HG03060 (cell line): ENCODE measurements at regions not wholly inside any gene's neighbourhood (a gene's known extent, or its start where the extent isn't known, plus 50 kb on each side); places are given as distances from the start of the nearest gene placed in this dataset.
A peak's percentile ranks its signal among the peaks of the same experiment; 100 is the strongest.
"Not testable (repeated sequence)": the region's sequence is repeated elsewhere in the genome, so short reads cannot be mapped to it uniquely, and the experiment has no call there.

Source experiments
- ATAC-seq: cut with Tn5 transposase; IDR thresholded peaks from one replicate; pipeline ENCODE4 v1.9.1; 2021; ENCODE audit warnings: low read depth, moderate number of reproducible peaks; ENCODE audit not compliant: unreplicated experiment

DNA sequence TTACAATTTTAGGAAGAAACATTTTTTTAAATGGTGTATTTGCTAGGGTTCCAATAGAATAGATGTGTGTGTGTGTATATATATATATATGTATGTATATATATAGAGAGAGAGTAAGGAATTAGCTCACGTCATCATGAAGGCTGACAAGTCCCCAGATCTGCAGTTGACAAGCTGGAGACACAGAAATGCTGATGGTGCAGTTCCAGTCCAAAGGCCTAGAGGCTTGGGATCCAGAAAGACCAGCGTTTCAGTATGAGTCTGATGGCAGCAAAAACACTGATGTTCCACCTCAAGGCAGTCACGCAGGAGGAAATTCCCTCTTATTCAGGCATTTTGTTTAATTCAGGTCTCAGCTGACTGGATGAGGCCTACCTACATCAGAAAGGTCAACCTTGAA lies 386.8 kb downstream of the PTH2R start:
- no peak for ATAC-seq

DNA sequence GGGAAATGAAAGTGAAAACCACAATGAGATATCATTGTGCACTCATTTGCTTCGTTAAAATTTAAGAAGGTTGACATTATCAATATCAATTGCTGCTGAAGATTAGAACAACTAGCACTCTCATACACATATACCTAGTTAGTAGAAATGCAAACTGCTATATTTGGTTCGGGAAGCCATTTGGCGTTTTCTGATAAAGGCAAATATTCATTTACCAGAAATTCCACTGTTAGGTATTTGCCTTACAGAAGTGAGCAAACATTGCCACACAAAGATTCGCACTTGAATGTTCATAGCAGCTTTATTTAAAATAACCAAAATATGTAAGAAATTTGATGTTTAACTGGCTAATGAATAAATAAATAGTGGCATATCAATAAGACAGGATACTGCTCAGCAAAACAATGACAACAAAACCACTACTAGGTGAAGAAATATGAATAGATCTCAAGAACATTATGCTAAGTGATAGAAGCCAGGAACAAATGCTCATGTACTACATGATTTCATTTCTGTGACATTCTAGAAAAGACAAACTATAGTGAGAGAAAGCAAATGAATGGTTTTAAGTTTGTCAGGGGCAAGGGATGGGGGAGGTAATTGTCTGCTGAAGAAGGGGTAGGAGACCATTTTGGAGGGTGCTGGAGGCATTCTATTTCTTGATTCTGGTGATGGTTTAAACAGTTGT lies 387.8 kb downstream of the PTH2R start:
- ATAC-seq, result no peak

DNA sequence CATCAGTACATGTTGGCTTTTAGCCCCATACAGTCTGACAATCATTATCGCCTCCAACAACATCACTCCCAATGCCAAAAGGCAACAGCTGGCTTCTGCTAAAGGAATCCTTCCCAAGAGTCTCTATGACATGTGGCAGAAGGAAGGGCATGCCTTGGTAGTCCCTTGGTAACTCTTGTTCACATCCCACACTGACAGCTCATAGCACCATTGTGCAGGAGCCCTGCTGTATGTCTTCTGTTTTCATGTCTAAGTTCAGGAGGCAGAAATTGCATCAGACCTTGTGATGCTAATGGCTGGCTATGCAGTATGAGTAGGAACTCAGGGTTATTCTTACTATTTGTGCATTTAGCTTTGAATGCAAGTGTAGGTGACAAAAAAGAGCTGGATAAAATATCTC lies 392.1 kb downstream of the PTH2R start:
- ATAC-seq, result peak; percentile 27

DNA sequence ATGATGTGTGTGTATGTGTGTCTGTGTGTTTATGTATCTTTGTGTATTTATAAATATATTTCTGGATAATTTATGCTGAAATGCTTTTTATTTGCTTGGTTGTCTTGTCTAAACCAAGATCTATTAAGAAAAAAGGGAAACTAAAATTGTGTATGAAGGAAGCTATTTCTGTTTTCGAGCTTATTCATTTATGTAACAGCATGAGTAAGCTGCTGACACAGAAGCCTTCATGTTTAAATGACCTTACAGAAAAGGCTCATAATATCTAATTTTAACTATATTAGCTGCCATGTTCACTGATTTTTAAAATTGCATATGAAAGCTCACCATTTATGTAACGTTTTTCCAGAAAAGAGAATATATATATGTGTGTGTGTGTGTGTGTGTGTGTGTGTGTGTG lies 392.8 kb downstream of the PTH2R start:
- peak; percentile 91 for ATAC-seq

- not testable (repeated sequence) for ATAC-seq
Observed at GRCh38 chr2:208800887-208801286, 394.3 kb downstream of the PTH2R start.

- ATAC-seq, result no peak
Observed at GRCh38 chr2:208807756-208808155, 401.2 kb downstream of the PTH2R start.

DNA sequence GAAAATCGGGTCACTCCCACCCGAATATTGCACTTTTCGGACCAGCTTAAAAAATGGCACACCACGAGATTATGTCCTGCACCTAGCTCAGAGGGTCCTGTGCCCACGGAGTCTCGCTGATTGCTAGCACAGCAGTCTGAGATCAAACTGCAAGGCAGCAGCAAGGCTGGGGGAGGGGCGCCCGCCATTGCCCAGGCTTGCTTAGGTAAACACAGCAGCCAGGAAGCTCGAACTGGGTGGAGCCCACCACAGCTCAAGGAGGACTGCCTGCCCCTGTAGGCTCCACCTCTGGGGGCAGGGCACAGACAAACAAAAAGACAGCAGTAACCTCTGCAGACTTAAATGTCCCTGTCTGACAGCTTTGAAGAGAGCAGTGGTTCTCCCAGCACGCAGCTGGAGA lies 405.3 kb downstream of the PTH2R start:
- not testable (repeated sequence) for ATAC-seq

- no peak for ATAC-seq
Observed at GRCh38 chr2:208819190-208819589, 412.6 kb downstream of the PTH2R start.

DNA sequence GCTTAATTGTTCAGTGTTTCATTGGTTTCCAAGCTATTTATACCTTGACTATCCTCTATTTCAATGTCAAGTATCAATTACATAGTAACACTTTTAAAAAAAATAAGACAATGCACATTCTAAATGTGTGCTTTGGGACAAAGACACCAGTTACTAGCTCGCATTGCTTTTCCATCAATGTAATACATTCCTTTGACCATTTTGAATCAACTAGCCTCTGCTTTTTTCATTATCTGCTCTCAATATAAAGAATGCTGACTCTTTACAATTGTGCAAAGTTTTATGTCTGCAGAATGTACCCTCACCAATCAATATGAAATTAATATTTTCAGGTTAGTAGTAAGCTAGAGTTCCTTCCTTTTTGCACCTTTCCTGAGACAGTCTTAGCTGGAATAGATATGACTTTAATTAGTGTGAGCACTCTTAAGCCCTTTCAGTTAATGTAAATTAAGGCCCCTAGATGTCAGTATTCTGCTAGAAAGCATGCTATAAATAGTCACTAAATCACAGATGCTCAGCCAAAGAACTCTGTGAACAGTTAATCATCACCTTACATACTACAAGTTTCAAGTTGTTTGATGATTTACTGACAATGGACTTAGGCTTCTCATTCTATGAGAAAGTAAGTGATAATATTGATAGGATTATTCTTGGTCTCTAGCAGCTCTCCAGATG lies 413.6 kb downstream of the PTH2R start:
- ATAC-seq, result peak; percentile 97

DNA sequence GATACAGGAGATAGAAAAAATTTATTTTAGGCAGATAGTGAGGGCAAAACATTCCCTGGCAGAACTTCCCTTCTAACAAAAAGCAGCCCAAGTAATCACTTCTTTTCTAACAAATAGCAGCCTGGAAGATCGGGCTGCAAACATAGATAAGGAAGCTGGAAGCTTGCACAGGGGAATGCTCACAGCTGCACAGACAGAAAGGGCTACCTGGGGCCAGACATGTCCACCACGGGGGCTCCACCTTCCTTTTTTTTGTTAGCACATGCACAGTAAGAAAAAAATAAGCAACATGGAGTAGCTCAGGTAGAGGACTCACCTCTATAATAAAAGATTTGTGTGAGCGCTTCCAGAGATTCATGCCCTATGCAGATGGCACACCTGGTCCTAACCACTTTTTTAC lies 420.5 kb downstream of the PTH2R start:
- ATAC-seq, result no peak

GRCh38 chr2:208827549-208828221 lies 421.1 kb downstream of the PTH2R start:
- no peak for ATAC-seq

- no peak for ATAC-seq
Observed at GRCh38 chr2:208830203-208830602, 423.6 kb downstream of the PTH2R start.

GRCh38 chr2:208847651-208848050 lies 441.1 kb downstream of the PTH2R start:
- no peak for ATAC-seq

GRCh38 chr2:208854717-208855116 lies 448.1 kb downstream of the PTH2R start:
- ATAC-seq, result no peak

GRCh38 chr2:208867374-208867773 lies 460.8 kb downstream of the PTH2R start:
- no peak for ATAC-seq

- peak; percentile 91 for ATAC-seq
Observed at GRCh38 chr2:208872591-208872990, 466.0 kb downstream of the PTH2R start.

DNA sequence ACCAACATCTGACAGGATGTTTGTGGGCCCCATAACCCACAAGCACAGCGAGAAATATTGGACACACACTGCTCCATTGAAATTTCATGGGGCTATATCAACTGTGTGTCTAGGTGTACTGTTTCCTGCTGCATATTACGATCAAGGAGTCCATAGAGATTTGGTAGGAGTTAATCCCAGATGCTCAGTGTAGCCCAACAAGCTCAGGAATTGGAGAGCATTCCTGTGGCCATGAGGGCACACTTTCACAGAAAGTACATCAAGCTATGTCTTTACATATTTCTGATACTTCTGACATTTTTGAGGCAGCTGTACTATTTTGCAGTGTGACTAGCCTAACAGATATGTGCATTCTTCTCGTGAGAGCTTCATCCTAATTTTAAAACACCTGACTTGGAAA lies 473.1 kb downstream of the PTH2R start:
- ATAC-seq, result no peak

DNA sequence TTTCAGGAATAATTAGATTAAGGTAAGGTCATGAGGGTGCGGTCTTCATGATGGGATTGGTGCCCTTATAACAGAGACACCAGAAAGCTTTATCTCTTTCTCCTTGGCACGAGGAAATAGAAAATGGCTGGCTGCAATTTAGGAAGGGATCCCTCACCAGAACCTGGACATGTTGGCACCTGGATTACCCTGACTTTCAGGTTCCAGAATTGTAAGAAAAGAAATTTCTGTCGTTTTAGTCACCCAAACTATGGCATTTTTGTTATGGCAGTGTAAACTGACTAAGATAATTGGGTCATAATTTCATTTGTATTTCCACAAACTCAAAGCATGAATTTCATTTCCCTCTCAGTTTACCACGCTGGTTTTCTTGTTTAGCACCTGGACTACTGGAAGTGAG lies 473.6 kb downstream of the PTH2R start:
- ATAC-seq, result no peak

GRCh38 chr2:208890486-208890885 lies 483.9 kb downstream of the PTH2R start:
- no peak for ATAC-seq

DNA sequence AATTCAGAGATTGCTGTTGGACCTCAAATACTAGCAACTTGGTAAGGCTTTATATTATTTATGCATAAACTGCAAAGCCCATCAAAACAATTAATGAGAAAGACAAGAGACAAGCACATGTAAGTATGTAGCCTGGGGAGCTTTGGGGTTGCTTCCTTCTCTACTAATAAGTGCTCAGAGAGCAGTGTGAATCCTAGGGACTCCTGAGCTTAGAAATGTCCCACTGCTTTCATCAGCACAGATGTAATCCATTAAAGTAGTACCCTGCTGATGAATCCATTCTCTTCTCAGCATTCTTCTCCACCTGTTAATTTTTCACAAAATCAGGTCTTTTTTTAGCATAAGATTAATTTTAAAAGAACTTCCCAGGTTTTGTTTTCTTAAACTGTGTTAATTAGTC lies 485.6 kb downstream of the PTH2R start:
- no peak for ATAC-seq

DNA sequence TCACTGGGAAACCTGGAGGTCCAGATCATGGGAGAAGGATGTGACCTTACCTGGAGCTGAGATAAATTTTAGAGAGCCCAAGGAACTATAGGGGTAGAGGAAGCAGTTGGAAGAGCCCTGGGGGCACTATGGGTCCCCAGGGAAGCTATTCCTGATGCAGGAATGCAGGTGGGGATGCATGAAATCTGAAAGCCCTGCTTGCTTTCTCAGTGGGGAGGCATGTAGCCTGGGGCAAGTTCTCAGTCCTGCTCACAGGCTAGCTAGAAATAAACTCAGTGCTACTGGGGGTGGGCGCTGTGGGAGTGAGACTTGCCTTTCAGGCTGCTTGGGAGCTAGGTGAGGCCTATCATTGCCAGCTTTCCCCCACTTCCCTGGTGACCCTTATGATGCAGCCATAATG lies 499.7 kb downstream of the PTH2R start:
- no peak for ATAC-seq

DNA sequence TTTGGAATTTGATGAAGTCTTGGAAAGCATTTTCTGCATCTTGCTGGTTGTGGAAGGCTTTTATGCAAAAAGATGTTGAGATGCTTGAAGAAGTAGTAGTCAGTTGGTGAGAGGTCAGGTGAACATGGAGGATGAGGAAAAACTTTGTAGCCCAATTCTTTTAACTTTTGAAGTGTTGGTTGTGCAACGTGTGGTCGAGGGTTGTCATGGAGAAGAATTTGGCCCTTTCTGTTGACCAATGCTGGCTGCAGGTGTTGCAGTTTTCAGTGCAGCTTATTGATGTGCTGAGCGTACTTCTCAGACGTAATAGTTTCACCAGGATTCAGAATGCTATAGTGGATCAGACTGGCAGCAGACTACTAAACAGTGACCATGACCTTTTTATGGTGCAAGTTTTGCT lies 508.4 kb upstream of the MAP2 start:
- ATAC-seq, result no peak
